ACC112 (cell line): ENCODE measurements at regions not wholly inside any gene's neighbourhood (a gene's known extent, or its start where the extent isn't known, plus 50 kb on each side); places are given as distances from the start of the nearest gene placed in this dataset.
"Not testable (repeated sequence)": the region's sequence is repeated elsewhere in the genome, so short reads cannot be mapped to it uniquely, and the experiment has no call there.

Experiments used
- H2AFZ ChIP-seq: fragments of 200-600 bp; sonication (generic); one replicate; pipeline ENCODE4 v1.6.0; 2017; ENCODE audit warnings: antibody characterized with exemption, low read length; ENCODE audit not compliant: unreplicated experiment
- H3K27ac ChIP-seq: fragments of 200-600 bp; sonication (generic); 2 replicates; pipeline ENCODE4 v1.5.1; 2014; ENCODE audit warnings: low read depth, mild to moderate bottlenecking, antibody characterized with exemption, low read length, moderate library complexity
- H3K27me3 ChIP-seq: fragments of 200-600 bp; sonication (generic); 2 replicates; pipeline ENCODE4 v1.6.1; 2014; ENCODE audit warnings: mild to moderate bottlenecking, antibody characterized with exemption, low read length, moderate library complexity, mixed read lengths; ENCODE audit not compliant: insufficient read depth
- H3K36me3 ChIP-seq: fragments of 200-600 bp; sonication (generic); 2 replicates; pipeline ENCODE4 v1.6.1; 2016; ENCODE audit warnings: mild to moderate bottlenecking, antibody characterized with exemption, low read length, moderate library complexity, mixed read lengths; ENCODE audit not compliant: insufficient read depth
- H3K4me1 ChIP-seq: fragments of 200-600 bp; sonication (generic); one replicate; pipeline ENCODE4 v1.6.1; 2016; ENCODE audit warnings: low read length, mixed read lengths; ENCODE audit not compliant: insufficient read depth, unreplicated experiment, control insufficient read depth
- H3K4me3 ChIP-seq: fragments of 200-600 bp; sonication (generic); 2 replicates; pipeline ENCODE4 v1.5.1; 2014; ENCODE audit warnings: mild to moderate bottlenecking, low read depth, low read length
- H3K79me2 ChIP-seq: fragments of 200-600 bp; sonication (generic); one replicate; pipeline ENCODE4 v1.6.0; 2016; ENCODE audit warnings: low read length; ENCODE audit not compliant: control insufficient read depth, unreplicated experiment, insufficient read depth

DNA sequence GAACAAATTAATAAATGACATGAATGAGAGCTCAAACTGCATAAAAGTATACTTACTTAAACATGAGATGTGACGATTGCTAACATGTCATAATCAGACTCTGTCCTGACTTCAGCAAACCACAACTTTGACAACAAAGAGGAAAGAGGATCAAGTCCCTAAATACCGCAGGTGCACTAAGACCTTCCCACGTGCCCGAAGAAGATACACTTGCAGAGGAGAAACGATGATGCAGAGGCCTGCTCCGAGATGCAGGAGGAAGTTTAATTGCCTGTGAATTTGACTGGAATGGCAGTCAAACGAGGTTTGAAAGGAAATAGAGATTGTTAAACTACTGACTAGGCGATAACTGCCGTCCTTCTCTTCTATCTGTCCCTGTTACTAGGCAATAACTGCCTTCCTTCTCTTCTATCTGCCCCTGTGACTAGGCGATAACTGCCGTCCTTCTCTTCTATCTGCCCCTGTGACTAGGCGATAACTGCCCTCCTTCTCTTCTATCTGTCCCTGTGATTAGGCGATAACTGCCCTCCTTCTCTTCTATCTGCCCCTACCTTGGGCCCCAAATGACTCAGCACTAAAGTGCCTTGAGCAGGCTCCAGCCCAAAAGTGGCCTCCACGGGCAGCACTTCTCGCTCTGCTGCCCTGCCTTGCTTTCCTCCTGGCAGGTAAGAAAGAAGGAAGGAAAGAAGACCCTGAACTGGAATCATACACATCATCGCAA is 2226.0 kb upstream of the DEFB115 start:
- not testable (repeated sequence) for H3K36me3 ChIP-seq, H3K79me2 ChIP-seq, H3K4me1 ChIP-seq, H3K27ac ChIP-seq, H3K27me3 ChIP-seq, H3K4me3 ChIP-seq, H2AFZ ChIP-seq

DNA sequence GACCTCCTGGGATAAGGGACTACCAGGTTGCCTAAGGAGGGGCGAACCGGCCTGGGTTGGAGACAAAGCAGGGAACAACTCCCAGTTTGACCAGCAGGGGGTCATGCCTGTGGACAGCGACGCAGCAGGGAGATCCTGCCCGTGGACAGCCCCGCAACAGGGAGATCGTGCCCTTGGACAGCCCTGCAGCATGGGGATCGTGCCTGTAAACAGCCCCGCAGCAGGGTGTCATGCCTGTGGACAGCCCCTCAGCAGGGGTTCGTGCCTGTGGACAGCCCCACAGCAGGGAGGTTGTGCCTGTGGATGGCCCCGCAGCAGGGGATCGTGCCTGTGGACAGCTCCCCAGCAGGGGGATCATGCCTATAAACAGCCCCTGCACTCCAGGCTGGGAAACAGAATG is 2213.2 kb upstream of the DEFB115 start:
- not testable (repeated sequence) for H2AFZ ChIP-seq, H3K79me2 ChIP-seq, H3K4me1 ChIP-seq, H3K27ac ChIP-seq, H3K4me3 ChIP-seq, H3K27me3 ChIP-seq, H3K36me3 ChIP-seq

DNA sequence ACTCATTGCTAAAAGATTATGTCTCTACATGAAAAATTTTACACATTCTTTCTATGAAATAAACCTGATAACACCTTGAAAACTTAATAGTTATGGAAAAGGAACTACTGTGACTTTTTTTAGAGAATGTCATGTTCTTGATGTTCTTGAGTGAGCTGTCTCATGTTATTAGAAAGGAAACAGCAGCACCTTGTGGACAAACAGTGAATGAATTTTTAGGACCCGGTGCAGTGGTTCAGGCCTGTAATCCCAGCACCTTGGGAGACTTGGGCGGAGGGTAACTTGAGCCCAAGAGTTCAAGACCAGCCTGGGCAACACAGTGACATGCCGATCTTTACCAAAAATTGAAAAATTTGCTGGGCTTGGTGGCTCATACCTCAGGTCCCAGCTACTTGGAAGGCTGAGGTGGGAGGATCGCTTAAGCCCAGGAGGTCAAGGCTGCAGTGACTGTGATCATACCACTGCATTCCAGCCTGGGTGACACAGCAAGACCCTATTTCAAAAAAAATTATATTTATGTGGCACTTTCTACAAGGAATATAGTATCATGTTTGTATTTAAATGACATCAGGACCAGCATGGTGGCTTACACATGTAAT is 2207.4 kb upstream of the DEFB115 start:
- not testable (repeated sequence) for H3K27me3 ChIP-seq, H3K79me2 ChIP-seq, H3K4me1 ChIP-seq, H3K4me3 ChIP-seq, H3K27ac ChIP-seq, H2AFZ ChIP-seq, H3K36me3 ChIP-seq

DNA sequence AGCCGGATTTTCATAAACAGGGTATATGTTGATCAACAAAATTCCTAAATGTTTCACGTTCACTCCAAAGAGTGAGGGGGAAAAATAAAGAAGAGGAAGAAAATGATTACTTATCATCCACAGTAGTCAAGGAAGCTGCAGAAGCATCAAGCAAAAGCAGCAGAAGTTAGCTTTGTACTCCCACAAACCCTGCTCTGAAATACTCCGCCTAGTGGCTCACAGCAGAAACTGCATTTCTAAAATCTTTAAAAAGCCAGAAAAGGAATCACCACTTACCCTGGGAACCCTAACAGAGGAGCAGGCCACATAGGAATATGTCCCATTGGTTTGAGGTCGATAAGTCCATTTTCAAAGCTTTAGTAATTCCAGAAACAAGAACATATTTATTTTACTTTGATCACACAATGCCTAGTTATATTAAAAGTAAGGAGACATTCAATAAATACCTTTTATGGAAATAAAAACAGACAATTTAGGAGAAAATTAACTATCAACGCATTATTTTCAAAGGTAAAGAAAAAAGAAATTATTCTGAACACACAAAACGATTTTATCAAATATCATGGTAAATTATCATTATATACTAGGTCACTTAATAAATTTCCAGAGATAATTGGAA is 2199.5 kb upstream of the DEFB115 start:
- H3K79me2 ChIP-seq, H3K27me3 ChIP-seq, H3K4me1 ChIP-seq, H2AFZ ChIP-seq, H3K27ac ChIP-seq, H3K36me3 ChIP-seq, H3K4me3 ChIP-seq: not testable (repeated sequence)

DNA sequence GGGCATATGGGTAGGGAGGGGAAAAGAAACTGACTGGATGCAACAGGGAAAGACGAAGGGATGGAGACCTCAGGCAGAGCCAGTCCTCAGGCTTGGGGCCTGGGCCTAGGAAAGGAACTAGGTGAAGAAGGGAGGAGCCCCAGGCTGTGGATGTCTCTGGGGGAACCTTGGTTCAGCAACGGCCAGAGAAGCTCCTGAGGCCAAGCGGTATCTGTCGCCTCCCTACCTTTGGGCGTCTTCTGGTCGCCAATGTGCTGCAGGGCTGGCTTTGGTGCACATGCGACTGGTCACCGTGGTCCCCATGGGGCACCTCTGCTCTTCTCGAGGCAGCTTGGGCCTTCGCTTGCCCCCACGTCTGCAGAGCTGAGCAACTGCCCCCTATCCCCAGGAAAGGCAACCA is 2195.0 kb upstream of the DEFB115 start:
- not testable (repeated sequence) for H3K79me2 ChIP-seq, H3K4me3 ChIP-seq, H3K27me3 ChIP-seq, H3K27ac ChIP-seq, H3K36me3 ChIP-seq, H2AFZ ChIP-seq, H3K4me1 ChIP-seq

DNA sequence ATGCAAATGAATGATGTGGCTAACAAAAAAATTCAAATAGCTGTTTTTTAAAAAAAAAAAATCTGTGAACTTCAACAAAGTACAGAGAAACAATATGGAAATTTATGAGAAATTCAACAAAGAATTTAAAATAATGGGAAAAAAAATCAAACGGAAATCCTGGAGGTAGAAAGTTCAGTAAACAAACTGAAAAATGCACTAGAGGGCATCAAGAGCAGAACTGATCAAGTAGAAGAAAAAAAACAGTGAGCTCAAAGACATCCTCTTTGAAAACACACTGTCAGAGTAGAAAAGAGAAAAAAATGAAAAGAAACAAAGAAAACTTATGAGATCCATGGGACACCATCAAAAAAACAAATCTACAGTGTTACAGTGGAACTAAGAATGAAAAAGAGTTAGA is 2191.1 kb upstream of the DEFB115 start:
- H3K27me3 ChIP-seq, H3K36me3 ChIP-seq, H3K4me1 ChIP-seq, H3K4me3 ChIP-seq, H2AFZ ChIP-seq, H3K27ac ChIP-seq, H3K79me2 ChIP-seq: not testable (repeated sequence)

DNA sequence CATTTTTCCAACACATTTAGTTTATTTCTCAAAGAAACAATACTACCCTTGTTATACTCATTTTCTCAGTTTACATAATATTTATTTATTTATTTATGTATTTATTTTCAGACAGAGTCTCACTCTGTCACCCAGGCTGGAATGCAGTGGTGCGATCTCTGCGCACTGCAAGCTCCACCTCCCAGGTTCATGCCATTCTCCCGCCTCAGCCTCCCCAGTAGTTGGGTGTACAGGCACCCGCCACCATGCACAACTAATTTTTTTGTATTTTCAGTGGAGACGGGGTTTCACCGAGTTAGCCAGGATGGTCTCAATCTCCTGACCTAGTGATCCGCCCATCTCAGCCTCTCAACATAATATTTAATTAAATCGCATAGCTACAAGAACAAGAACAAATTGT is 2183.8 kb upstream of the DEFB115 start:
- not testable (repeated sequence) for H3K27ac ChIP-seq, H2AFZ ChIP-seq, H3K27me3 ChIP-seq, H3K4me1 ChIP-seq, H3K36me3 ChIP-seq, H3K79me2 ChIP-seq, H3K4me3 ChIP-seq

DNA sequence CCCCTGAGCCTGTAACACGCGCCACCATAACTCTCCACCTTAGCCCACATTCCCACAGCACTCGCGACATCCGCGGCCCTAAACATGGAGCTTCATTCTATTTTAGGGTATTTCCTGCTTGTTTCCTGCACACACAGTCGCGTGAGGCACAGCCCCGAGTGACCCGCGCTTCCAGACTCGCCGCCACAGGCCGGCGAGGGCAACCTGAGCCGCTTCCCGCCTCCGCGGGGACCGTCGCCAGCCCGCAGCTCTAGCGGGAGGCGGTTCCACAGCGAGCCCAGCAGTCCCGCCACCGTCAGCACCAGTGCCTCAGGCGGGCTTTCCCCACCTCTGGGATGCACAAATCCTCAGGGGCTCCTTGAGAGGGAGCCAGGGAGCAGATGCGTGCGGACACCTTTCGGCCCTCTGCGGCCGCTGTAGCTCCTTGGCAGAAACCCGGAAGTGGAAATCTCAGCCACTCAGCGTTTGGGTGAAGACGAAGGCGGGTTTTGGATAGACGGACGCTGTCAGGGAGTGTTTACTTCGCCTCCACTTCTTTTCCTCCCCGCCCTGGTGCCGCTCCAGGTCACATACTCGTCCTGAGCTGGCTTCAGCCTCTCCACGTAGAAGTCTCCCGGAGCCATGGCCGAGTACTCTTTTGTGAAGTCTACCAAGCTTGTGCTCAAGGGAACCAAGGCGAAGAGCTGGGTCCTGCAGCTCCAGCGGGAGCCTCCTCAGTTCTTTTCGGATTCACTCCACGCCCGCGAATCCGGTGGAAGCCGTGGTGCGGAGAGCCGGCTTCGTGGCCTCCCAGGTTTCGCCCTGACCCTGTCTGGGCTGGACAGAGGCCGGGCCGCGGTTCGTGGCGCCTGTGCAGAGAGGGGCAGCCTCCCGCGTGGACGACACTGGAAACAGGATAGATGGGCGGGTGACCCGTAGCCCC is 2177.4 kb upstream of the DEFB115 start:
- no peaks in the 10 kb centered on the region for H3K27me3 ChIP-seq
- H3K4me1 ChIP-seq: no peaks in the 10 kb centered on the region
- peak overlapping the region; percentile 29; the same call in 1 of the 2 replicates for H3K4me3 ChIP-seq
- no peak overlapping the region for H2AFZ ChIP-seq
- no peaks in the 10 kb centered on the region for H3K36me3 ChIP-seq
- no peak overlapping the region for H3K27ac ChIP-seq
- no peaks in the 10 kb centered on the region for H3K79me2 ChIP-seq

DNA sequence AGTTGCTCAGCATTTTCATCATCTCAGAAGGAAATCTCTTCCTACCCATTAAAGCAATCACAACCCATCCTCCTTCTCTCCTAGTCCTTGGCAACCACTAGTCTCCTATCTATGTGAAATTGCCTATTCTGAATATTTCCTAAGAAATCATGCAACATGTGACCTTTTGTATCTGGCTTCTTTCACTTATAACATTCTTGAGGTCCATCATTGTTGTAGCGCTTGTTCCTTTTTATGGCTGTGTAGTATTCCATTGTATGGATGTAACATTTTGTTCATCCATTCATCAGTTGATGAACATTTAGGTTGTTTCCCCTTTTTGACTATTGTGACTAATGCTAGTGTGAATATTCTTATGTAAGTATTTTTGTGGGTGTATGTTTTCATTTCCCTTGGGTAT is 2175.8 kb upstream of the DEFB115 start:
- not testable (repeated sequence) for H3K27ac ChIP-seq, H3K4me3 ChIP-seq, H3K79me2 ChIP-seq, H3K4me1 ChIP-seq, H3K27me3 ChIP-seq, H2AFZ ChIP-seq, H3K36me3 ChIP-seq

DNA sequence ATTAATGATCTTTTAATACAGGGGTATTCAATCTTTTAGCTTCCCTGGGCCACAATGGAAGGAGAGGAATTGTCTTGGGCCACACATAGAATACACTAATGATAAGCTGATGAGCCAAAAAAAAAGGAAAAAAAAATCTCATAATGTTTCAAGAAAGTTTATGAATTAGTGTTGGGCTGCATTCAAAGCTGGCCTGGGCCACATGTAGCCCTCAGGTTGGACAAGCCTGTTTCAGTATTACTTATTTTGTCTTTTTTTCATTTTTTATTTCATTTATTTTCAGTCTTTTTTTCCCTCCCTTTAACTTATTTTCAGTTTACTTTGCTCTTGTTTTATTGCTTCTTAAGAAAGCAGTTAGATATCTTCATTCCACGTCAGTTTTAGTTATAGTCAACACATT is 2171.8 kb upstream of the DEFB115 start:
- Histone ChIP-seq H3K36me3 (no peaks in the 10 kb centered on the region), H2AFZ (no peak overlapping the region), H3K4me1 (no peaks in the 10 kb centered on the region), H3K4me3 (no peak overlapping the region), H3K79me2 (no peaks in the 10 kb centered on the region), H3K27me3 (no peaks in the 10 kb centered on the region), H3K27ac (no peak overlapping the region)
